ELF-1 (cell line): ENCODE measurements at regions not wholly inside any gene's neighbourhood (a gene's known extent, or its start where the extent isn't known, plus 50 kb on each side); places are given as distances from the start of the nearest gene placed in this dataset.

Source experiments
- DNase-seq: peaks from one replicate; pipeline ENCODE4 v3.0.0-alpha.2; 2016; ENCODE audit warnings: low read depth, low spot score

DNA sequence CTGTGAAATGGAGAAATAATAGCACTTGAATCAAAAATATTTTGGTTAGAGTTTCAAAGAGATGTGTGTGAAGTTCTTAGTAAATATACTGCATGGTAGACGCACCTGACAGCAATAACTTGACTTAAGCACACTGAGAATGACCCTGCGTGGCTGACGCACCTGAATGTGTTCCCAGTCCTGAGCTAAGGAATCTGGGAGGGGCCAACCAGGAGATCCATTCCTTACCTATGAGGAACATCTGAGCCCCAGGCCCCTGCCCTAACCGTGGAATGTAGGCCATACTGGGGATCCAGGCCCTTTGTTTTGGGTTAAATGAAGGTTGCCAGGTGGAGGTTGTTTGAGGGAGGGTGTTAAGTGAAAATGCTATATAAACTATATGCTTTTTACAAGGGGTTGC lies 284.4 kb downstream of the RBM43 start:
- peak; percentile 75 for DNase-seq

GRCh38 chr2:150976604-150977003 lies 285.1 kb downstream of the RBM43 start:
- DNase-seq = no peak

DNA sequence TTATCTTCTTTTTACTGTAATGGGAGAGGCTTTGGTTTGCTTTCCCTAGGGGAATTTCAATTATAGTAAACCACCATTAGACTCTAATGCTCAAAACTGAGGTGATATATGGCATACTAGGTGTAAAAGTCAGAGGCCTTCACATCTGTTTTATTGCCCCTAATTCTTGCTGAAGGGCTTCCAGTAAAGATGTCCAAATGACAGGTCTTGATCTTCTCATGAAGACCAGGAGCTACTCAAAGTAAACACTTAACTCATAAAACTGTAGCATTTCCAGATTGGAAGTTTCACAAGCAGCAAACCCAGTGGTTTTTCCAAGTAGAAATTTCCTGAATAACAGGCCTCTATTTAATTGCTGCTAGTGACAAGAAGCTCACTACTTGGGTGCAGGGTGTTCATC lies 286.8 kb downstream of the RBM43 start:
- DNase-seq = peak; percentile 28

DNA sequence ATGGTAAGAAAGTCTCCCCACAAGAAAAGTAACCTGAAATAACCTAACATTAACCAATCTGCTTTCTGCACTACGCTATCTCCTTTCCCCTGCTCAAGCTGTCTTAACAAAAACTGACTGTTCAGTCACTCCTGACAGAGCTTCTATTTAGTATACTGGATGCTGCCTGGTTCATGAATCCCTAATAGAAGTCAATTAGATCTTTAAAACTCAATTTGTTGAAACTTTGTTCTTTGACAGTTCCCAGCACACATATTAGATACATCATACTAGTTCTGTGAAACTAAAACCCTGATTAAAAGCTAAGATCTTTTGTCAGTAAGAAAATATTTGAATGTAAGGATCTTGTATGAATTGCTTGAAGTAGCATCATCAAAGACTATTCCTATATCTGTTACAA lies 287.4 kb downstream of the RBM43 start:
- DNase-seq = no peak

GRCh38 chr2:150971910-150972309 lies 289.8 kb downstream of the RBM43 start:
- DNase-seq = no peak

- DNase-seq = no peak
These were observed 298.3 kb downstream of the RBM43 start for GRCh38 chr2:150963336-150963735.

- no peak for DNase-seq
These were observed 306.4 kb downstream of the RBM43 start for GRCh38 chr2:150955231-150955630.

- DNase-seq = no peak
These were observed 314.8 kb downstream of the RBM43 start for GRCh38 chr2:150946831-150947230.

DNA sequence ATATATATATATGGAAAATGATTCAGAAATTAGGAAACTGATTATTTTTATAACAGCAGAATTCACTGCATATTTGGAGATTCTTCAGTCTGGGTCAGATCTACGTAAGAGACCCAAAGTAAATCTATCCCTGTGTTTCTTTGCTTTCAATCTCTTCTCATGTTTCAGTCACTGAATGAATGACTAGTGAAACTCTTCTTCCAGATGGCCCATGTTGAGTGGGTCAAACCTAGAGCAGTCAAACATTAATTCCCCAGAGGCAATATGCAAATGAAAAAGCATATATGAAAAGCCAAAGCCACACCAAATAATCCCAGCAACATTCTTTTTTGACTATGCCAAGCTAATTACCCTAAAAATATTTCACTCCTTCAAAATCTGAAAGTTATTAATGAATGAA lies 317.3 kb downstream of the RBM43 start:
- DNase-seq = no peak

DNA sequence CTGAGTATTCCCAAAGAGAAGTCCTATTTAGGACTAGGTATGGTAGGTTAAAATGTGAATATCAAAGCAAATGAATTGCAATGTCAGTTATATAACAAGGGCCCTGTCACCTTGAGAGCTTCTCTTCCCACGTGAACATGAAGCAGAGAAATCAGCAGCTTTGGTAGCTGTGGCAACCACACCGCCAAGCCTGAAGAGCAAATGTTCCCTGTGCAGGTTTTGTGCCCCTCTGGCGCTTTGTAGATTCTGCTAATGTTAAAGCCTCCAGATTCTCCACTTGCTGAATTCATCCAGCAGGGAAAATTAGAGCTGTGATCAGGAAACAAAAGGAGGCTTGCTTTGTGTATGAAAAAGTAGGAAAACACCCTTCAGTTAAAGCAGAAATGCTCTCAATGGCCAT lies 322.6 kb downstream of the RBM43 start:
- no peak for DNase-seq

DNA sequence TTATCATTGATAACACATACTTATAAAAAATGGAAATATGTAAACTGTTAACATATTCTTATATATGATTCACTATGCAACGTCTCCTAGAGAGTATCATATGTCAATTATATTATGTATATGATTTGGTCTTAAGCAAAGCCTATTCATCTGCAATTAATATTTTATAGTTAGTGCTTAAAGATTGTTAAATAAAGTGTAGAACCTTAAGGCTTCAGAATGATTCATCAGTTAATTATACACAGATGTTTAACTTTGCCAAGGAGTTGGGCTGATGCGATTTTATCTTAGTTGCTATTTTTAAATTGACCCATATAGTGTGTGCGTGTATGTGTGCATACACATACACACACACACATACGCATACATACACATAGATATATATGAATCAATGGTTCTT lies 323.1 kb downstream of the RBM43 start:
- DNase-seq = no peak

GRCh38 chr2:150937030-150937429 lies 324.6 kb downstream of the RBM43 start:
- no peak for DNase-seq

DNA sequence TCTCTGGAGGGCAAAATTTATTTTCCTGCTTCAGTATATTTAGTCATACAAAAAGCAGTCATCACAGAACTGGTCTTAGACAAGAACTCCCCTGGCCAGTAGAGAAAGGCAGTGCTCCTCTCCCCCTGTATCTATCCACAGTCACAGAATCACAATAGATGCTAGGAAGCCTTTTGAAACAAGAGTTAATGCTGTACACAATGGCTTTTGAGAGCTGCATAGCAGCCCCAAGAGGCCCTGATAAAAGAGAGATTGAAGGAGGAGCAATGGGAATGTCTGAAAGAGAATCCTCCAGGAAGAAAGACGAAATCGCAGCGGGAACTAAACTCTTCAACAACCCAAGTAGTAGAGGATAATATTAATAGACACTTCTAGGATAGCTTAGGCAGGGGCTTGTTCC lies 330.2 kb downstream of the RBM43 start:
- peak; percentile 35 for DNase-seq

GRCh38 chr2:150925611-150926010 lies 336.1 kb downstream of the RBM43 start:
- no peak for DNase-seq

GRCh38 chr2:150924878-150925277 lies 336.8 kb downstream of the RBM43 start:
- no peak for DNase-seq

DNA sequence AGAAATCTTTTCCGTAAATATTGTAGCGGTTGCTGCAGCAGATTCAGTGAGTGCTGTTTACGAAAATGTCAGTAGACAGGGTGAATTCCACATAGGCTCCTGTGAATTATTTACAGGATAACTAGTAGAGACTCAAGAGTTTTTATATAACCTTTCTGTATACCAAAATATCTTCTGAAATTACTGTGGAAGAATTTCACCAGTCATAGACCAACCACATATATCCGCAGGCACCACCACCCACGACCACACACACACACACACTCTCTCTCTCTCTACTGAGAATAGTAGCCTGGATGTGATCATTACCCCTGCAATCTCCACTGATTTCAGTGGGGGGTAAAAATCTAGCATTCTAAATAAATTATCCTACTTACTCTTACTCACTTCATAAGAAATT lies 341.8 kb downstream of the RBM43 start:
- no peak for DNase-seq

DNA sequence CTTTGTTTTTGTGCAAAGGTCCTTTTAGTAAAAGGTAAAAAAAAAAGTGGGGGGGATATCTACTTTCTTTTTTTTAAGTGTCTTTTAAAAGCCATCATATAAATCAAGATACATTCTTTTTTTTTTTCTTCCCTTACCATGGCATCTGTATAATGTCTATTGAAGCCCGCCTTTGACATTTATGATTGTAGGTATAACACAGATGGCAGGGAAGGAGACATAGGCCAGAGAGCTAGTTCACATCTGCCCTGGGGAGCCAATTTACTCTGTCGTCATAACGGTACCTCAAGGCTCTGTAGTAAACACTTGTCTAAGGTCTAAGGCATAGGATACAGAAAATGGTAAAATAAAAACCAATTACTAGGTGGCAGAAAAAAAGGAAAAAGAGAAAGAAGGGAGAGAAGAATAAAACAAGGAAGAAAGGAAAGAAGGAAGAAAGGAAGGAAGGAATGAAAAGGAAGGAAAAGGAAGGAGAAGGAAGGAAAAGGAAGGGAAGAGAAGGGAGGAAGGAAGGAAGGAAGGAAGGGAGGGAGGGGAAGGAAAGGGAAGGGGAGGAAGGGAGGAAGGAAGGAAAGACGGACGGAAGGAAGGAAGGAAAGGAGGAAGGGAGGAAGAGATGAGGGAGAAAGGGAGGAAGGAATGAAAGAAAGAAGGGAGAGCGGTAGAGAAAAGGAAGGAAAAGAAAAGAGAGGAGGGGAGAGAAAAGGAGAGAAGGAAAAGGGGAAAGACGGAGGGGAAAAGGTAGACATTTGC lies 343.5 kb downstream of the RBM43 start:
- DNase-seq = no peak

GRCh38 chr2:150916467-150917396 lies 344.9 kb downstream of the RBM43 start:
- DNase-seq = no peak

DNA sequence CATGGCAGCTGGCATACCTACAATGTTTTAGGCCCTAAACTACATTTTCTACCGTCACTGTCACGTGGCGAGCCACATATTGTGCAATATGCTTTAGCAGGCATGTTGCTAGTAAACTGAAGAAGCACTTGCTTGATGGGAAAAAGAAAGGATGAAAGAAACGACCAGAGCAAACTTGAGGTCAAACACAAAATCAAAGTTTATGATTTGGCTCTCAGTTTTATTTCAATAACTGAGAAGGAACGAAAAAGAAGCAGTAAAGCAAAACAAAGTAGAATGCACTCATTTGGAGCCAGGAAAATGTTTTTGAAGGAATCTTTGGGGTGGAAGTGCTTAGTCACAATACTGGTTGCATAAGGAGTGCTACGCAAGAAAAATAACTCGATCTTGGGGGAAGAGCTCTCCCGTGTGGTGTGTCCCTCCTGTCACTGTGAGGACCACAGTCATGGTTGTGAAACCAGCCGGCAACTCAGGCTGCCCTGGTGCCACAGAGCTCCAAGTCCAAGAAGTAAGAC lies 349.8 kb downstream of the RBM43 start:
- peak; percentile 4 for DNase-seq

DNA sequence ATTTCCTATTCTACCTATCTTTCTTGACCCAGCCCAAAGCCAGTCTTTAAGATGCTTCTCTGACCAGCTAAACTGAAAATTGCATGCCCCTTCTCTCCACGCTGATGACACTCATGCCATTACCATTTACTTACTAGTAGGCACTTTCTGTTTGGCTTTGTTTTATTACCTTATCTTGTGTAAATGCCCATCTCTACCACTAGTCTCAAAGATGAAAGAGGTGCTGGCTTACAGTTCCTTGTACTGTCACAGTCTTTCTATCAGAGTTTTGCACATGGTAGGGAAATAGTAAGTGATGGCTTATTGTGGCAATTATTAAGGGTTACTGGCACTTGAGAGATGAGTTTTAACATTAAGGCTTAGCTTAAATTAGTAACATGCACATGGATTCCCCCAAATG lies 352.1 kb downstream of the RBM43 start:
- no peak for DNase-seq

GRCh38 chr2:150909090-150909489 lies 352.6 kb downstream of the RBM43 start:
- no peak for DNase-seq

DNA sequence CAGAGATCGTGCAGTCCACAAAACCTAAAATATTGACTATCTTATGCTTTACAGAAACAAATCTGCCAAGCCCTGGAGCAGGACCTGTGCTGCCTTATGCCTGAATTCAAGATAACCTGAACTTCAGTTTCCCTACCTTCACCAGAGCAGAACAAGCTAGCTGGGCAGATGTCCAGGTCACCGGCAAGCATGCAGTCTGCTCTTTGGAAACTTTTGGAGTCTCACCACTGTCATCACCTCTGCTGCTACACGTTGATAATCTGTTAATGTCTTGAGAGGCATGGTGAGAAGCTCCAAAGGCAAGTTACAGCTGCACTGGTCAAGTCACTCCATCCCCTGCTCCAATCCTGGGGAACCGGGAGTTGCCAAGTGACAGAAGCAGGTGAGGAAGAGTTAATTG lies 354.2 kb downstream of the RBM43 start:
- DNase-seq = no peak

GRCh38 chr2:150903461-150903860 lies 358.2 kb downstream of the RBM43 start:
- no peak for DNase-seq
